Heart left ventricle (tissue), 13 donors: ENCODE measurements at regions not wholly inside any gene's neighbourhood (a gene's known extent, or its start where the extent isn't known, plus 50 kb on each side); places are given as distances from the start of the nearest gene placed in this dataset.

Experiments used
- CTCF ChIP-seq, 12 donors: fragments of 200-600 bp; sonication (generic) in 4 of 12; IDR thresholded peaks; one replicate each; pipeline versions ENCODE4 v1.5.0 to v1.8.0; 2018 to 2022; ENCODE audit warnings: antibody characterized with exemption in 12 of 12, mild to moderate bottlenecking in 5 of 12
- POLR2A ChIP-seq, 2 donors: fragments of 450-650 bp; IDR thresholded peaks; one replicate each; pipeline ENCODE4 v1.6.1; 2017; ENCODE audit warnings: antibody characterized with exemption in 2 of 2, mild to moderate bottlenecking in 2 of 2, moderate library complexity in 2 of 2
- donor health status: ischemic (EF 13 %, LVEDD 7.1; RV severe dilation, severe dysfunction).
- donor health status: DM: no; HTN: yes; CAD: no.
- donor health status: DM: no; HTN: no; CAD: no.
- donor health status: ischemic (EF 25% LVEDD 6.9; RV normal size, moderate dysfunction).
- donor health status: ischemic (EF 25% LVEDD 5.7; RV mildly dilated, moderate dysfunction).
- donor health status: ischemic (EF 35%, LVEDD 5.7; RV mildly dilated, moderate dysfunction).
- donor health status: nonischemic (EF 11% LVEDD 7.7; RV severe dilation, severe dysfunction).
- donor health status: DM: yes; HTN: yes; CAD: no.
- donor health status: PGD.
- donor health status: ischemic (EF 29% LVEDD 5.4; RV normal size, mild dysfunction).
- donor health status: nonischemic (EF 23%, LVEDD 6.1; RV moderate dilation, normal function).

DNA sequence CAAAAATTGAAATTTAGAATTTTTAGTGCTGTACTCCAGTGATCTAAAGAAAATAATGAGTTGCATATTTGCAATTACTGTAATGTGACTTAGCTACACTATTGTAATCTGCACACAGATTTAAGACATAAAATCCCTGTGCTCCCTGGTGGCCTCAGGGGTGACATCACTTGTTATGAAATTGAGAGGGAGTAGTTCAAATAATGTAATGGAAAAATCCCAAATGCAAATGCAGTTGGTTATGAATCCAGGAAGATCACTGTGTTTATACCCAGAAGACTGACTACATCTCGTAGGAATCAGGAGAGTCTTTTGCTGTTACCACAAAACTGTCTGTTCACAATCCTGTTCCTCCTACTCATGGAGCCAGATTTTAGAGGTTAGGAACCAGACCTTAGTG, 178.7 kb upstream of the FBXL17 start:
- no peak for TF ChIP-seq CTCF (IDR thresholded peaks at IDR 0.05)
- no peak for TF ChIP-seq POLR2A (IDR thresholded peaks at IDR 0.05)
